H7 (cell line): ENCODE measurements at regions not wholly inside any gene's neighbourhood (a gene's known extent, or its start where the extent isn't known, plus 50 kb on each side); places are given as distances from the start of the nearest gene placed in this dataset.

Experiments
- DNase-seq: peaks from one replicate; pipeline ENCODE4 v3.0.0; 2012
- H3K27me3 ChIP-seq: 2 replicates; pipeline ENCODE4 v1.6.0; 2011; ENCODE audit warnings: mild to moderate bottlenecking, low read length; ENCODE audit not compliant: control insufficient read depth, insufficient read depth
- H3K36me3 ChIP-seq: replicated peaks from 2 replicates; pipeline ENCODE4 v1.5.1; 2011; ENCODE audit warnings: low read length; ENCODE audit not compliant: control insufficient read depth, insufficient read depth
- H3K4me3 ChIP-seq: 2 replicates; pipeline ENCODE4 v1.5.1; 2011; ENCODE audit warnings: low read depth, mild to moderate bottlenecking, control low read depth, low read length, moderate library complexity; ENCODE audit not compliant: insufficient read depth

- H3K36me3 ChIP-seq, result no peaks in the 10 kb centered on the region
- no peak for DNase-seq
- no peak overlapping the region for H3K4me3 ChIP-seq
- no peaks in the 10 kb centered on the region for H3K27me3 ChIP-seq
Observed at GRCh38 chrX:25198253-25198652, 182.5 kb upstream of the ARX start.

GRCh38 chrX:25196221-25196620, 180.5 kb upstream of the ARX start:
- DNase-seq, result no peak
- Histone ChIP-seq H3K36me3 (no peaks in the 10 kb centered on the region), H3K27me3 (no peaks in the 10 kb centered on the region), H3K4me3 (no peak overlapping the region)

- H3K4me3 ChIP-seq, result no peak overlapping the region
- peak; percentile 37 for DNase-seq
- no peaks in the 10 kb centered on the region for H3K27me3 ChIP-seq
- no peaks in the 10 kb centered on the region for H3K36me3 ChIP-seq
Observed at GRCh38 chrX:25191403-25191802, 175.6 kb upstream of the ARX start.

GRCh38 chrX:25181775-25182174, 166.0 kb upstream of the ARX start:
- no peaks in the 10 kb centered on the region for H3K36me3 ChIP-seq
- H3K4me3 ChIP-seq, result no peak overlapping the region
- DNase-seq, result no peak
- H3K27me3 ChIP-seq, result no peaks in the 10 kb centered on the region

GRCh38 chrX:25180242-25180641, 164.5 kb upstream of the ARX start:
- Histone ChIP-seq H3K27me3 (no peaks in the 10 kb centered on the region), H3K36me3 (no peaks in the 10 kb centered on the region), H3K4me3 (no peak overlapping the region)
- DNase-seq, result no peak

- Histone ChIP-seq H3K36me3 (no peaks in the 10 kb centered on the region), H3K4me3 (no peak overlapping the region), H3K27me3 (no peaks in the 10 kb centered on the region)
- no peak for DNase-seq
Observed at GRCh38 chrX:25178555-25178954, 162.8 kb upstream of the ARX start.

- DNase-seq, result no peak
- Histone ChIP-seq H3K4me3 (no peak overlapping the region), H3K36me3 (no peaks in the 10 kb centered on the region), H3K27me3 (no peaks in the 10 kb centered on the region)
Observed at GRCh38 chrX:25175743-25176142, 160.0 kb upstream of the ARX start.

GRCh38 chrX:25175171-25175570, 159.4 kb upstream of the ARX start:
- no peaks in the 10 kb centered on the region for H3K27me3 ChIP-seq
- H3K36me3 ChIP-seq, result no peaks in the 10 kb centered on the region
- H3K4me3 ChIP-seq, result no peak overlapping the region
- DNase-seq, result no peak

GRCh38 chrX:25166546-25166945, 150.8 kb upstream of the ARX start:
- no peak for DNase-seq
- Histone ChIP-seq H3K36me3 (no peaks in the 10 kb centered on the region), H3K4me3 (no peak overlapping the region), H3K27me3 (no peaks in the 10 kb centered on the region)

- Histone ChIP-seq H3K27me3 (no peaks in the 10 kb centered on the region), H3K4me3 (no peak overlapping the region), H3K36me3 (no peaks in the 10 kb centered on the region)
- no peak for DNase-seq
Observed at GRCh38 chrX:25166145-25166544, 150.4 kb upstream of the ARX start.

- Histone ChIP-seq H3K4me3 (no peak overlapping the region), H3K36me3 (no peaks in the 10 kb centered on the region)
- no peak for DNase-seq
Observed at GRCh38 chrX:25158635-25159034, 142.9 kb upstream of the ARX start.

GRCh38 chrX:25156832-25157231, 141.1 kb upstream of the ARX start:
- Histone ChIP-seq H3K4me3 (no peak overlapping the region), H3K36me3 (no peaks in the 10 kb centered on the region), H3K27me3 (no peaks in the 10 kb centered on the region)
- DNase-seq, result no peak

More at GRCh38 chrX:25158635-25159034, 142.9 kb upstream of the ARX start:
- H3K27me3 ChIP-seq, result no peaks in the 10 kb centered on the region

- H3K36me3 ChIP-seq, result no peaks in the 10 kb centered on the region
- H3K4me3 ChIP-seq, result no peak overlapping the region
- DNase-seq, result no peak
- H3K27me3 ChIP-seq, result no peaks in the 10 kb centered on the region
Observed at GRCh38 chrX:25156323-25156722, 140.6 kb upstream of the ARX start.

GRCh38 chrX:25154168-25154567, 138.4 kb upstream of the ARX start:
- DNase-seq, result no peak
- H3K4me3 ChIP-seq, result no peak overlapping the region
- no peaks in the 10 kb centered on the region for H3K27me3 ChIP-seq
- no peaks in the 10 kb centered on the region for H3K36me3 ChIP-seq

GRCh38 chrX:25151749-25152148, 136.0 kb upstream of the ARX start:
- DNase-seq, result no peak
- Histone ChIP-seq H3K4me3 (no peak overlapping the region), H3K27me3 (no peaks in the 10 kb centered on the region), H3K36me3 (no peaks in the 10 kb centered on the region)
